ENCODE measurements at regions not wholly inside any gene's neighbourhood (a gene's known extent, or its start where the extent isn't known, plus 50 kb on each side); places are given as distances from the start of the nearest gene placed in this dataset.

DNA sequence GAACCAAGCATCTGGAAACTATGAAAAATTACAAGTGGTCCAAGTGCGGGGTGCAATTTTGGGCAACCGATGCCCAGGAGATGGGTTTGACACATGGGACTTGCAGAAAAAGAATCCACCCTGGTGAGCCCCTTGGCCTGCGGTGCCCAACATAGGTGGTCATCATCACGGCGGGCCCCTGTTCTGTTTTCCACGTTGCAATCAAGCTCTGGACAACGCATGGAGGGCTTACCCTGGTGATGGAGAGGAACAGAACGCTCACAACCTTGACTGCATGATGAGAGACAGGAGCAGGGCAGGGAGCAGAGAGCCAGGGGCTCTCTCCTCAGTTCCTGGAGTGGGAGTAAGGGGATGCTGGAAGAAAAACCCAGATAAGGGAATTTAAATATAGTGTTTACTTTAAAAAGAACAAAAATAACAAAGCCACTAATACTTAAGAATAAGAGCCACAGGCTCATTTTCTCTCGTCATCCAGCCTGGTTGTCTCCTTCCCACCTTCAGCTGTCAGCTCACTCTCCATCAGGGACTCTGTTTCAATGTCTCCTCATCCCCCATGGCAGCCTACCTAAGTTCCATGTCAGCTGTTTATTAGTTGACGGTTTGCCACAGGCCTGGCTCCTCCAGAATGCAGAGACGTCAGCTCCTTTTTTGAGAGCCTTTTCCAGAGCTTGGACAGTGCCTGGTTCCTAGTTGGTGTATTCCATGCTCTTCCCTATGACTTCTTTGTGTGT is 172.1 kb downstream of the GADD45G start:
- H3K9me3 ChIP-seq (replicated peaks; ENCODE audit: control insufficient read depth, insufficient read depth, low read length), result no peaks in the 10 kb centered on the region
- RAD21 ChIA-PET (ENCODE audit: unreplicated experiment), result interaction anchor here (0.6 kb wide), 1 partner anchor 330 kb away, joined by 4 read pairs; no protein-coding TSS in a partner anchor
- H3K27ac ChIP-seq (ENCODE audit: control insufficient read depth, insufficient read depth), result no peak overlapping the region
- no peaks in the 10 kb centered on the region; a peak in 1 of 4 replicates for H3K27me3 ChIP-seq (replicated peaks in 1 of 2; ENCODE audit: control insufficient read depth in 2 of 2, insufficient read depth in 2 of 2, low read length in 1 of 2)
- TF ChIP-seq, protein P1, sequence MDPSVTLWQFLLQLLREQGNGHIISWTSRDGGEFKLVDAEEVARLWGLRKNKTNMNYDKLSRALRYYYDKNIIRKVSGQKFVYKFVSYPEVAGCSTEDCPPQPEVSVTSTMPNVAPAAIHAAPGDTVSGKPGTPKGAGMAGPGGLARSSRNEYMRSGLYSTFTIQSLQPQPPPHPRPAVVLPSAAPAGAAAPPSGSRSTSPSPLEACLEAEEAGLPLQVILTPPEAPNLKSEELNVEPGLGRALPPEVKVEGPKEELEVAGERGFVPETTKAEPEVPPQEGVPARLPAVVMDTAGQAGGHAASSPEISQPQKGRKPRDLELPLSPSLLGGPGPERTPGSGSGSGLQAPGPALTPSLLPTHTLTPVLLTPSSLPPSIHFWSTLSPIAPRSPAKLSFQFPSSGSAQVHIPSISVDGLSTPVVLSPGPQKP (IDR thresholded peaks at IDR 0.05; ENCODE audit: low read depth, low read length), result no peak
- TF ChIP-seq, protein P2, sequence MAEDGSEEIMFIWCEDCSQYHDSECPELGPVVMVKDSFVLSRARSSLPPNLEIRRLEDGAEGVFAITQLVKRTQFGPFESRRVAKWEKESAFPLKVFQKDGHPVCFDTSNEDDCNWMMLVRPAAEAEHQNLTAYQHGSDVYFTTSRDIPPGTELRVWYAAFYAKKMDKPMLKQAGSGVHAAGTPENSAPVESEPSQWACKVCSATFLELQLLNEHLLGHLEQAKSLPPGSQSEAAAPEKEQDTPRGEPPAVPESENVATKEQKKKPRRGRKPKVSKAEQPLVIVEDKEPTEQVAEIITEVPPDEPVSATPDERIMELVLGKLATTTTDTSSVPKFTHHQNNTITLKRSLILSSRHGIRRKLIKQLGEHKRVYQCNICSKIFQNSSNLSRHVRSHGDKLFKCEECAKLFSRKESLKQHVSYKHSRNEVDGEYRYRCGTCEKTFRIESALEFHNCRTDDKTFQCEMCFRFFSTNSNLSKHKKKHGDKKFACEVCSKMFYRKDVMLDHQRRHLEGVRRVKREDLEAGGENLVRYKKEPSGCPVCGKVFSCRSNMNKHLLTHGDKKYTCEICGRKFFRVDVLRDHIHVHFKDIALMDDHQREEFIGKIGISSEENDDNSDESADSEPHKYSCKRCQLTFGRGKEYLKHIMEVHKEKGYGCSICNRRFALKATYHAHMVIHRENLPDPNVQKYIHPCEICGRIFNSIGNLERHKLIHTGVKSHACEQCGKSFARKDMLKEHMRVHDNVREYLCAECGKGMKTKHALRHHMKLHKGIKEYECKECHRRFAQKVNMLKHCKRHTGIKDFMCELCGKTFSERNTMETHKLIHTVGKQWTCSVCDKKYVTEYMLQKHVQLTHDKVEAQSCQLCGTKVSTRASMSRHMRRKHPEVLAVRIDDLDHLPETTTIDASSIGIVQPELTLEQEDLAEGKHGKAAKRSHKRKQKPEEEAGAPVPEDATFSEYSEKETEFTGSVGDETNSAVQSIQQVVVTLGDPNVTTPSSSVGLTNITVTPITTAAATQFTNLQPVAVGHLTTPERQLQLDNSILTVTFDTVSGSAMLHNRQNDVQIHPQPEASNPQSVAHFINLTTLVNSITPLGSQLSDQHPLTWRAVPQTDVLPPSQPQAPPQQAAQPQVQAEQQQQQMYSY (CRISPR knock-in tag; IDR thresholded peaks at IDR 0.05), result no peak
- TF ChIP-seq MXI1 (IDR thresholded peaks at IDR 0.05; ENCODE audit: low read depth, low read length), result no peak
- no peak for TF ChIP-seq ZSCAN29 (IDR thresholded peaks at IDR 0.05)
- TF ChIP-seq MTA3 (IDR thresholded peaks at IDR 0.05; ENCODE audit: borderline replicate concordance, low read length), result no peak
- no peak for TF ChIP-seq POLR2AphosphoS2 (IDR thresholded peaks at IDR 0.05; ENCODE audit: low read depth, low read length)
- H3K4me1 ChIP-seq (ENCODE audit: control insufficient read depth, insufficient read depth, low read length), result no peaks in the 10 kb centered on the region; the same call in 1 of the 2 replicates
- DNase-seq (ENCODE audit: low read depth, low spot score) (no peak), FAIRE-seq (no peak), ATAC-seq (no peak)
- 34% methylated on average over 11 of the region's 11 CpGs for WGBS (ENCODE audit: insufficient coverage, insufficient replicate concordance, low lambda C conversion rate, missing lambda C conversion rate)
- in situ Hi-C loops (cut with MboI) (no loop called here), intact Hi-C loops (cut with micrococcal nuclease; ENCODE audit: unreplicated experiment) (loop anchor here (10.0 kb wide), 1 partner anchor 172 kb away; the partner anchor contains the start of gene GADD45G)
- H3K36me3 ChIP-seq (ENCODE audit: control insufficient read depth in 2 of 2, insufficient read depth in 2 of 2, low read length in 1 of 2), result no peaks in the 10 kb centered on the region
- no TSS peak for BruUV-seq (replicated peaks)
- H3K9ac ChIP-seq (ENCODE audit: control insufficient read depth, insufficient read depth, low read length), result no peak overlapping the region
- no peaks in the 10 kb centered on the region for H3K79me2 ChIP-seq (ENCODE audit: control insufficient read depth, insufficient read depth, low read length)
- no peak overlapping the region for H3K4me3 ChIP-seq
- no peaks in the 10 kb centered on the region for H4K20me1 ChIP-seq (ENCODE audit: control insufficient read depth, insufficient read depth)
- no peak overlapping the region for H2AFZ ChIP-seq (ENCODE audit: control insufficient read depth, low read depth, low read length)
- SMC1A ChIA-PET (ENCODE audit: uncharacterized antibody, unreplicated experiment), result interaction anchor here (0.6 to 1.0 kb wide), 2 partner anchors 14 to 79 kb away, joined by 3 read pairs; no protein-coding TSS in a partner anchor
- POLR2A ChIA-PET, result no interaction called here
- CTCF ChIA-PET, result no interaction called here
- no peak overlapping the region for H3K4me2 ChIP-seq (ENCODE audit: control insufficient read depth, insufficient read depth)
